B cell (primary cell): ENCODE measurements at regions not wholly inside any gene's neighbourhood (a gene's known extent, or its start where the extent isn't known, plus 50 kb on each side); places are given as distances from the start of the nearest gene placed in this dataset.

Experiments
- ATAC-seq: fragments of 200-7000 bp; cut with Tn5 transposase; one replicate; pipeline ENCODE4 v1.10.0; 2021; ENCODE audit warnings: low read depth, mild to moderate bottlenecking, moderate number of reproducible peaks, moderate library complexity
- CTCF ChIA-PET: fragments of 350-600 bp; sonication (Branson Sonifier 250); formaldehyde crosslinking; loops from one replicate; lab custom pipeline; 2021; ENCODE audit warnings: antibody characterized with exemption, inconsistent platforms; lab: Charles Lee
- POLR2A ChIA-PET: fragments of 350-600 bp; sonication (Branson Sonifier 250); formaldehyde crosslinking; loops from one replicate; lab custom pipeline; 2021; ENCODE audit warnings: antibody characterized with exemption; lab: Charles Lee
- DNase-seq: peaks from one replicate; pipeline ENCODE4 v3.0.0; 2013
- H2AFZ ChIP-seq: 2 replicates; pipeline ENCODE4 v1.6.1; 2012; ENCODE audit warnings: mild to moderate bottlenecking, low read depth, low read length; ENCODE audit not compliant: insufficient read depth, poor library complexity, severe bottlenecking
- H3K27ac ChIP-seq, 2 donors: 1 replicate in 1 of 2; 2 replicates in 1 of 2; pipeline ENCODE4 v1.5.1; 2012 to 2013; ENCODE audit warnings: low read length in 2 of 2, mild to moderate bottlenecking in 2 of 2, moderate library complexity in 1 of 2
- H3K27me3 ChIP-seq, 4 experiments: fragments of 200-600 bp in 1 of 4; sonication (generic) in 1 of 4; replicated peaks in 1 of 4; 1 replicate in 2 of 4; 2 replicates in 2 of 4; pipeline versions ENCODE4 v1.6.1 to v1.7.0; 2013 to 2016; ENCODE audit warnings: low read length in 3 of 4, mild to moderate bottlenecking in 2 of 4, mixed read lengths in 1 of 4, moderate library complexity in 1 of 4; ENCODE audit not compliant: insufficient read depth in 4 of 4, control insufficient read depth in 3 of 4; ENCODE audit errors: control extremely low read depth in 1 of 4
- H3K36me3 ChIP-seq, 2 experiments: replicated peaks in 1 of 2; 1 replicate in 1 of 2; 2 replicates in 1 of 2; pipeline versions ENCODE4 v1.6.1 to v1.7.1; 2013; ENCODE audit warnings: low read length in 1 of 2; ENCODE audit not compliant: insufficient read depth in 2 of 2, control insufficient read depth in 1 of 2; ENCODE audit errors: control extremely low read depth in 1 of 2, extremely low read depth in 1 of 2
- H3K4me1 ChIP-seq, 2 donors: fragments of 200-600 bp in 1 of 2; sonication (generic) in 1 of 2; 1 replicate in 1 of 2; 2 replicates in 1 of 2; pipeline versions ENCODE4 v1.5.1 to v1.6.1; 2013 to 2017; ENCODE audit warnings: low read length in 2 of 2; ENCODE audit not compliant: control insufficient read depth in 2 of 2, insufficient read depth in 2 of 2
- H3K4me2 ChIP-seq: replicated peaks from 2 replicates; pipeline ENCODE3; 2012; ENCODE audit warnings: mild to moderate bottlenecking, low read depth, low read length; ENCODE audit not compliant: poor library complexity, severe bottlenecking
- H3K4me3 ChIP-seq, 5 experiments: fragments of 200-600 bp in 1 of 5; sonication (generic) in 1 of 5; 1 replicate in 3 of 5; 2 replicates in 2 of 5; pipeline versions ENCODE4 v1.5.1 to v1.7.0; 2011 to 2016; ENCODE audit warnings: low read length in 4 of 5, mild to moderate bottlenecking in 4 of 5, low read depth in 2 of 5, control low read depth in 1 of 5, moderate library complexity in 1 of 5; ENCODE audit not compliant: insufficient read depth in 1 of 5; ENCODE audit errors: control extremely low read depth in 1 of 5, extremely low read depth in 1 of 5
- H3K79me2 ChIP-seq: fragments of 200-600 bp; sonication (generic); one replicate; pipeline ENCODE4 v1.6.0; 2016; ENCODE audit warnings: low read length; ENCODE audit not compliant: control insufficient read depth, insufficient read depth
- H3K9ac ChIP-seq: fragments of 200-600 bp; sonication (generic); 2 replicates; pipeline ENCODE4 v1.6.1; 2017; ENCODE audit warnings: mild to moderate bottlenecking, low read length, moderate library complexity
- H3K9me3 ChIP-seq, 3 donors: one replicate each; pipeline versions ENCODE4 v1.6.1 to v1.7.1; 2013; ENCODE audit warnings: low read length in 2 of 3; ENCODE audit not compliant: control insufficient read depth in 2 of 3, insufficient read depth in 1 of 3; ENCODE audit errors: control extremely low read depth in 1 of 3
- H4K20me1 ChIP-seq: 2 replicates; pipeline ENCODE4 v1.6.0; 2012; ENCODE audit warnings: mild to moderate bottlenecking, low read length; ENCODE audit not compliant: insufficient read depth, control insufficient read depth, poor library complexity, severe bottlenecking
- H3K27ac Mint-ChIP-seq: one replicate; pipeline ENCODE4 v1.8.0; 2021; ENCODE audit warnings: mixed read lengths
- H3K27me3 Mint-ChIP-seq: one replicate; pipeline ENCODE4 v1.8.0; 2021; ENCODE audit warnings: mixed read lengths
- H3K4me1 Mint-ChIP-seq: one replicate; pipeline ENCODE4 v1.8.0; 2021; ENCODE audit warnings: mixed read lengths
- H3K4me3 Mint-ChIP-seq: one replicate; pipeline ENCODE4 v1.8.0; 2021; ENCODE audit warnings: mixed read lengths
- H3K9me3 Mint-ChIP-seq: one replicate; pipeline ENCODE4 v1.8.0; 2022; ENCODE audit warnings: mixed read lengths; ENCODE audit not compliant: insufficient read depth
- CTCF ChIP-seq: fragments of 200-600 bp; IDR thresholded peaks from one replicate; pipeline ENCODE4 v1.8.0; 2022; ENCODE audit warnings: antibody characterized with exemption, mild to moderate bottlenecking
- EZH2 ChIP-seq: IDR thresholded peaks from 2 replicates; pipeline ENCODE4 v1.6.1; 2012; ENCODE audit warnings: borderline replicate concordance, low read depth, mild to moderate bottlenecking, moderate library complexity, low read length; ENCODE audit not compliant: insufficient read depth, poor library complexity, severe bottlenecking
- WGBS: methylation state at CpG from one replicate; pipeline ENCODE4 v1.1.5; 2013; ENCODE audit warnings: missing lambda C conversion rate; ENCODE audit not compliant: insufficient coverage; 5-methylcytosine and 5-hydroxymethylcytosine counted together
- intact Hi-C: fragments of 100-400 bp; cut with micrococcal nuclease; formaldehyde crosslinking; loops from one replicate; pipeline ENCODE4 v1.10.0; 2022

GRCh38 chr4:179331362-179331761 lies 1889.1 kb upstream of the AGA start:
- ChIA-PET POLR2A (no interaction called here), CTCF (interaction anchor here (0.6 kb wide), 1 partner anchor 820 kb away, joined by 3 read pairs; no protein-coding TSS in a partner anchor)
- no peak overlapping the region for H3K27ac Mint-ChIP-seq
- no peak for DNase-seq
- no peaks in the 10 kb centered on the region for H3K9me3 Mint-ChIP-seq
- no peaks in the 10 kb centered on the region for H3K4me1 Mint-ChIP-seq
- TF ChIP-seq CTCF (no peak), EZH2 (no peak)
- H3K4me3 Mint-ChIP-seq = no peak overlapping the region
- H3K4me3 ChIP-seq = no peak overlapping the region
- no peak for ATAC-seq
- no peak overlapping the region for H3K9ac ChIP-seq
- intact Hi-C loops = no loop called here
- H3K4me1 ChIP-seq = no peaks in the 10 kb centered on the region
- no peaks in the 10 kb centered on the region for H3K36me3 ChIP-seq
- H3K9me3 ChIP-seq = peaks cover 0 to 3% (median 0%) of the 10 kb centered on the region in 3 donors
- H2AFZ ChIP-seq = no peak overlapping the region
- no peak overlapping the region for H3K4me2 ChIP-seq
- no peaks in the 10 kb centered on the region for H3K79me2 ChIP-seq
- H4K20me1 ChIP-seq = no peaks in the 10 kb centered on the region
- no peaks in the 10 kb centered on the region for H3K27me3 ChIP-seq
- no peaks in the 10 kb centered on the region for H3K27me3 Mint-ChIP-seq
- H3K27ac ChIP-seq = no peak overlapping the region
- 86% methylated on average over 3 of the region's 6 CpGs for WGBS

DNA sequence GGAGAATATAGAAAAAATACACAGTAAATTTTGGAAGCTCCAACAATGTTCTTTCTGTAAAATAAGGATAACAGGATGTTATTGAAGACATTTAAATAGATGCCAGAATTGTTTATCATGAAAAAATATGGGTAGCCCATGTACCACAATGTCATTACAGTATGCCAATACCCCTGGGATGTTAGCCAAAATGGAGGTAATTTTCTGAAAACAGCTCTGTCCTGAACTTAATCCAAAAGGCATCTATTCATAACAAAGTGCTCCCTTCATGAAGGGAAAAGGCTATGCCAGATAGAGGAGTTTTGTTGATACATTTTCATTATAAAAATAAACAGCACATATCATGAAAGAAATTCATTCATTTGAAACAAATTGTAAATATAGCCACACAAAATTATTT lies 1902.6 kb upstream of the AGA start:
- ATAC-seq (no peak), DNase-seq (no peak)
- Histone ChIP-seq H3K4me1 (no peaks in the 10 kb centered on the region), H3K9ac (no peak overlapping the region), H3K9me3 (peaks cover 0 to 2% (median 0%) of the 10 kb centered on the region in 3 donors), H3K27me3 (no peaks in the 10 kb centered on the region), H2AFZ (no peak overlapping the region), H4K20me1 (no peaks in the 10 kb centered on the region), H3K36me3 (no peaks in the 10 kb centered on the region), H3K27ac (no peak overlapping the region), H3K4me3 (no peak overlapping the region), H3K79me2 (no peaks in the 10 kb centered on the region), H3K4me2 (no peak overlapping the region)
- H3K4me1 Mint-ChIP-seq = no peaks in the 10 kb centered on the region
- H3K4me3 Mint-ChIP-seq = no peak overlapping the region
- ChIA-PET POLR2A (no interaction called here), CTCF (no interaction called here)
- H3K9me3 Mint-ChIP-seq = peaks cover 3% of the 10 kb centered on the region
- H3K27me3 Mint-ChIP-seq = no peaks in the 10 kb centered on the region
- intact Hi-C loops = no loop called here
- no peak overlapping the region for H3K27ac Mint-ChIP-seq
- TF ChIP-seq CTCF (no peak), EZH2 (no peak)
